ENCODE measurements at regions not wholly inside any gene's neighbourhood (a gene's known extent, or its start where the extent isn't known, plus 50 kb on each side); places are given as distances from the start of the nearest gene placed in this dataset.

- no peak overlapping the region for H3K4me2 ChIP-seq (ENCODE audit: low read length)
- no peaks in the 10 kb centered on the region for H4K20me1 ChIP-seq (ENCODE audit: insufficient read depth, low read length)
- no peaks in the 10 kb centered on the region for H3F3A ChIP-seq (ENCODE audit: insufficient read depth, low read length)
- no peaks in the 10 kb centered on the region for H3K4me1 ChIP-seq (ENCODE audit: insufficient read depth, low read length, severe bottlenecking)
- H3K4me3 ChIP-seq (ENCODE audit: low read depth, low read length, poor library complexity, severe bottlenecking) = no peak overlapping the region
- no peaks in the 10 kb centered on the region for H3K36me3 ChIP-seq (ENCODE audit: insufficient read depth, low read length)
- TF ChIP-seq EZH2 (IDR thresholded peaks at IDR 0.05; ENCODE audit: borderline replicate concordance, low read length) (no peak), CTCF (IDR thresholded peaks at IDR 0.05; ENCODE audit: low read length) (no peak)
- H2AFZ ChIP-seq (ENCODE audit: low read length) = no peak overlapping the region
- H3K9me2 ChIP-seq (ENCODE audit: low read depth, low read length) = no peaks in the 10 kb centered on the region
- no peak overlapping the region for H3K27ac ChIP-seq (ENCODE audit: low read depth, low read length, poor library complexity, severe bottlenecking)
- no peaks in the 10 kb centered on the region for H3K27me3 ChIP-seq (ENCODE audit: insufficient read depth, low read length)
- H3K9ac ChIP-seq (ENCODE audit: low read length) = no peak overlapping the region
- H3K9me3 ChIP-seq (ENCODE audit: low read length) = no peaks in the 10 kb centered on the region
- H3K79me2 ChIP-seq (ENCODE audit: insufficient read depth, low read length) = no peaks in the 10 kb centered on the region
Observed at GRCh38 chr4:103306870-103307375, 108.8 kb upstream of the CENPE start.

- Histone ChIP-seq H2AFZ (ENCODE audit: low read length) (no peak overlapping the region), H4K20me1 (ENCODE audit: insufficient read depth, low read length) (no peaks in the 10 kb centered on the region), H3K9me2 (ENCODE audit: low read depth, low read length) (no peaks in the 10 kb centered on the region), H3K79me2 (ENCODE audit: insufficient read depth, low read length) (no peaks in the 10 kb centered on the region), H3K27ac (ENCODE audit: low read depth, low read length, poor library complexity, severe bottlenecking) (no peak overlapping the region), H3K4me1 (ENCODE audit: insufficient read depth, low read length, severe bottlenecking) (no peaks in the 10 kb centered on the region), H3K36me3 (ENCODE audit: insufficient read depth, low read length) (no peaks in the 10 kb centered on the region), H3F3A (ENCODE audit: insufficient read depth, low read length) (no peaks in the 10 kb centered on the region), H3K4me3 (ENCODE audit: low read depth, low read length, poor library complexity, severe bottlenecking) (no peak overlapping the region), H3K9me3 (ENCODE audit: low read length) (no peaks in the 10 kb centered on the region), H3K9ac (ENCODE audit: low read length) (no peak overlapping the region), H3K4me2 (ENCODE audit: low read length) (no peak overlapping the region), H3K27me3 (ENCODE audit: insufficient read depth, low read length) (no peaks in the 10 kb centered on the region)
- TF ChIP-seq CTCF (IDR thresholded peaks at IDR 0.05; ENCODE audit: low read length) (no peak), EZH2 (IDR thresholded peaks at IDR 0.05; ENCODE audit: borderline replicate concordance, low read length) (no peak)
Observed at GRCh38 chr4:103305355-103305754, 107.2 kb upstream of the CENPE start.

- TF ChIP-seq CTCF (IDR thresholded peaks at IDR 0.05; ENCODE audit: low read length) (no peak), EZH2 (IDR thresholded peaks at IDR 0.05; ENCODE audit: borderline replicate concordance, low read length) (no peak)
- H4K20me1 ChIP-seq (ENCODE audit: insufficient read depth, low read length) = no peaks in the 10 kb centered on the region
- H3F3A ChIP-seq (ENCODE audit: insufficient read depth, low read length) = no peaks in the 10 kb centered on the region
- H3K9ac ChIP-seq (ENCODE audit: low read length) = no peak overlapping the region
- H2AFZ ChIP-seq (ENCODE audit: low read length) = no peak overlapping the region
- no peaks in the 10 kb centered on the region for H3K36me3 ChIP-seq (ENCODE audit: insufficient read depth, low read length)
- no peak overlapping the region for H3K4me3 ChIP-seq (ENCODE audit: low read depth, low read length, poor library complexity, severe bottlenecking)
- no peaks in the 10 kb centered on the region for H3K79me2 ChIP-seq (ENCODE audit: insufficient read depth, low read length)
- no peak overlapping the region for H3K27ac ChIP-seq (ENCODE audit: low read depth, low read length, poor library complexity, severe bottlenecking)
- no peaks in the 10 kb centered on the region for H3K9me3 ChIP-seq (ENCODE audit: low read length)
- H3K4me2 ChIP-seq (ENCODE audit: low read length) = no peak overlapping the region
- no peaks in the 10 kb centered on the region for H3K27me3 ChIP-seq (ENCODE audit: insufficient read depth, low read length)
- H3K9me2 ChIP-seq (ENCODE audit: low read depth, low read length) = no peaks in the 10 kb centered on the region
- H3K4me1 ChIP-seq (ENCODE audit: insufficient read depth, low read length, severe bottlenecking) = no peaks in the 10 kb centered on the region
Observed at GRCh38 chr4:103303011-103303410, 104.9 kb upstream of the CENPE start.

All from OCI-LY1 (cell line).